ENCODE measurements at regions not wholly inside any gene's neighbourhood (a gene's known extent, or its start where the extent isn't known, plus 50 kb on each side); places are given as distances from the start of the nearest gene placed in this dataset.

DNA sequence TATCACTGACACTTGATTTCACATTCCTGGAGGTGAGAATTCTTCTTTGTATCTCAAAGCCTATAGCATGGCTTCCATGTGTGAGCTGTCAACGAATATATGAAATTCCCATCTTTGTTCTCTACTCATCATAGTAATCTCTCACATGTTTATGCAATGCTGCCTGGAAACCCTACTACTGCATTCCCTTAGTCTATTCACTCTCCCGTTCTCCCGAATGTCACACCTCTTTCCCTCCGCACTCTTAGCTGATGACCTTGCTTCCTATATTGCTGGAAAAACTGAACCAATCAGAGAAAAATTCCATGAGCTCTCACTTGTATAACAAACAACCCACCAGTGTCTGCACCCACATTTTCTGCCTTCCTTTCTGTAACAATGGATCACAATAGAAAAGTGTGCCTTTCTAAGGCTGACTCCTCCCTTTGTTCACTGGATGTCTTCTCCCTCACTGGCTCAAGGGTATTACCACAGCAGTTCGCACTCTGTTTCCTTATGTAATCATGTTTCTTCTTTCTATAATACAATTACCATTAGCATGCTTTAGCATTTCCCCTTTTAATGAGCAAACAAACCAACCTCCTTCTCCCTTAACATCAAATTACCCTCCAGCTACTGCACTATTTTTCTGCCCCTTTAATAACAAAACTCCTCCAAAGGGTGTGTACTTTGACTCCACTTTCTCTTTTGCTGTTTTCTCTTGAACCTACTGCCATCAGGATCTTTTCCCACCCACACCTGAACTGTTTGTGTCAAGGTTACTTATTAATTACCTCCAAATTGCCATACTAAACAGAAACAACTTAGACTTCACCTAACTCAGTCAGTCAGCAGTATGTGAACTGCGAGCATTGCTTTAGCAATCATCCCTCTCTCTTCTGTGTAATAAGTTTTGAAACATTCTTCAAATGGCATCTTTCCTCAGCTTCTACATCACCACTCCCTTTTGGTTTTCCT lies 63.9 kb upstream of the CCDC196 start:
- no peaks in the 10 kb centered on the region for H3K27me3 Mint-ChIP-seq
- no peaks in the 10 kb centered on the region for H3K4me1 Mint-ChIP-seq
- H3K9me3 Mint-ChIP-seq = no peaks in the 10 kb centered on the region
- DNase-seq = no peak
- no peak overlapping the region for H3K4me3 Mint-ChIP-seq
- no peak overlapping the region for H3K27ac Mint-ChIP-seq
- no peaks in the 10 kb centered on the region for H3K36me3 Mint-ChIP-seq

DNA sequence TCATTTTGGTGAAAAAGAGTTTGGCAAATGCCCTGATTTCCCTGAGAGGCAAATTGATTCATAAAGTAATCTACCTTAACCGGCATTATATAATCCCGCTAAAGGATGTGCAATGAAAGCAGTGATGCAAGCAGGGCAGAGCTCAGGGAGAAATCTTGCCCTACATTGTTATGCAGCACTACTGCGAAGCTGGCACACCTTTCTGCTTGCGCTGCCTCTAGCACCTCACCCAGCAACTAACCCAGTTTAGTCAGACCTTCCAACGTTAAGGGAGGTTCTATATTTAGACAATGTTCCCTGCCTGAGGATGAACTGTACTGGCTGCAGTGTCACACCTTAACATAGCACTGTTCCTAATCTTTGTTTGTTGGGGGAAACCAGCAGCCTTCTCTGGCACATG lies 60.8 kb upstream of the CCDC196 start:
- H3K27ac Mint-ChIP-seq = no peak overlapping the region
- no peaks in the 10 kb centered on the region for H3K36me3 Mint-ChIP-seq
- H3K27me3 Mint-ChIP-seq = no peaks in the 10 kb centered on the region
- DNase-seq = no peak
- H3K4me1 Mint-ChIP-seq = no peaks in the 10 kb centered on the region
- H3K9me3 Mint-ChIP-seq = no peaks in the 10 kb centered on the region
- no peak overlapping the region for H3K4me3 Mint-ChIP-seq

DNA sequence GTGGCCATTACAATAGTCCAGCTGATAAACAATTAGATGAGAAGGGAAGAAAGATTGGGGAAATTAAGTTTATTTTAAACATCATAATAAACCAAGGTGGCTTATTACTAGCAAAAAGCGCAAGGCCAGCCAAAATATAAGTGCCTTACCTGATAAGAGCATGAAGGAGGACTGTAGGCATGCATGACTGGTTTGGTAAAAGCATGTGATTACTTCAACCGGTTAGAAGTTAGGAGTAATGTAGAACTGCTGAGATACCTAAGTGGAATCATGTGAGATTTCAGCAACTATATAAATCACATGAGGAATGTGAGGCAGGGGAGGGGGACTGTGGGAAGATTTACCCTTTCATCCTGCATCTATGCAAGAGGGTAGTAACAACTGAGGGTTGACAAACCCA lies 59.7 kb upstream of the CCDC196 start:
- DNase-seq = no peak
- no peak overlapping the region for H3K27ac Mint-ChIP-seq
- H3K9me3 Mint-ChIP-seq = no peaks in the 10 kb centered on the region
- no peaks in the 10 kb centered on the region for H3K36me3 Mint-ChIP-seq
- no peaks in the 10 kb centered on the region for H3K4me1 Mint-ChIP-seq
- H3K27me3 Mint-ChIP-seq = no peaks in the 10 kb centered on the region
- no peak overlapping the region for H3K4me3 Mint-ChIP-seq

DNA sequence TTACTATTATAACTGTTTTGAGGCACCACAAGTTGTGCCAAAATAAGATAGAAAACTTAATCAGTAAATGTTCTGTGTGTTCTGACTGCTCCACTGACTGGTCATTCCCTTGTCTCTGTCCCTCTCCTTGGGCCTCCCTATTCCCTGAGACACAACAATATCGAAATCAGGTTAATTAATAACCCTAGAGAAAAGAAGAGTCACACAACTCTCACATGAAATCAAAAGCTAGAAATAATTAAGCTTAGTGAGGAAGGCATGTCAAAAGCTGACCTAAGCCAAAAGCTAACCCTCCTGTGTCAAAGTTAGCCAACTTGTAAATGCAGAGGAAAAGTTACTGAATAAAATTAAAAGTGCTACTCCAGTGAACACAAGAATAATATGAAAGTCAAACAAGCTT lies 53.8 kb upstream of the CCDC196 start:
- no peaks in the 10 kb centered on the region for H3K27me3 Mint-ChIP-seq
- DNase-seq = no peak
- H3K27ac Mint-ChIP-seq = no peak overlapping the region
- no peak overlapping the region for H3K4me3 Mint-ChIP-seq
- peaks cover 4% of the 10 kb centered on the region for H3K36me3 Mint-ChIP-seq
- H3K9me3 Mint-ChIP-seq = peaks cover 2% of the 10 kb centered on the region
- H3K4me1 Mint-ChIP-seq = no peaks in the 10 kb centered on the region

DNA sequence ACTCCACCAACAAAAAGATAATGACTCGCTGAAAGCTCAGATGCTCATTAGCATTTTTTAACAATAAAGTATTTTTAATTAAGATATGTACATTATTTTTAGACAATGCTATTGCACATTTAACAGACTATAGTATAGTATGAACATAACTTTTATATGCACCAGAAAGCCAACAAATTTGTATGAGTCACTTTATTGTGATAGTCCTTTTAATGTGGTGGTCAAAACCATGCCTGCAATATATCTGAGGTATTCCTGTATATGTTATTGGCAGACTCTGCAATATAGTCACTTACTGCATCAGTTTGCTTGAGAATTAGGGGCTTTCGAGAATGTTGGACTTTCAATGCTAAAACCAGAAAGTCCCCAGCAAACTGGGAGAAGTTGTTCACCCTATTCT lies 51.7 kb upstream of the CCDC196 start:
- Mint-ChIP-seq H3K4me3 (no peak overlapping the region), H3K9me3 (peaks cover 8% of the 10 kb centered on the region)

DNA sequence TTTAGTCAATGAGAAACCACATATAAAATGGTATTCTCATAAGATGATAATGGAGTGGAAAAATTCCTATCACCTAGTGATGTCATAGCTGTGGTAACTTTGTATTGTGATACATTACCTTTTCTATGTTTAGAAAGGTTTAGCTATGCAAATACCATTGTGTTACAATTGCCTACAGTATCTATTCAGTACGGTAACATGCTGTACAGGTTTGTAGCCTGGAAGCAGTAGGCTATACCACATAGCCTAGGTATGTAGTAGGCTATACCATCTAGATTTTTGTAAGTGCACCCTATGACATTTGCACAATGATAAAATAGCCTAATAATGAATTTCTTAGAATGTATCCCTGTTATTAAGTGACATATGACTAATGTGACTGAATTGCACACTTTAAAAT lies 50.5 kb upstream of the CCDC196 start:
- DNase-seq = no peak
- Mint-ChIP-seq H3K36me3 (peaks cover 9% of the 10 kb centered on the region), H3K27ac (no peak overlapping the region), H3K4me3 (no peak overlapping the region), H3K27me3 (no peaks in the 10 kb centered on the region), H3K4me1 (no peaks in the 10 kb centered on the region), H3K9me3 (peaks cover 19% of the 10 kb centered on the region)

More for the DNA sequence above, 51.7 kb upstream of the CCDC196 start:
- Mint-ChIP-seq H3K36me3 (peaks cover 6% of the 10 kb centered on the region), H3K27me3 (no peaks in the 10 kb centered on the region), H3K4me1 (no peaks in the 10 kb centered on the region), H3K27ac (no peak overlapping the region)
- DNase-seq = no peak

Measured in activated naive CD8-positive, alpha-beta T cell treated with anti-CD3 and anti-CD28 coated beads for 36 hours (primary cell).